ENCODE measurements at regions not wholly inside any gene's neighbourhood (a gene's known extent, or its start where the extent isn't known, plus 50 kb on each side); places are given as distances from the start of the nearest gene placed in this dataset.
"Not testable (repeated sequence)": the region's sequence is repeated elsewhere in the genome, so short reads cannot be mapped to it uniquely, and the experiment has no call there.

- intact Hi-C loops (cut with DNase I): no loop called here
- no peak for DNase-seq (ENCODE audit: low spot score)
- no peak for ATAC-seq
Measured at GRCh38 chr1:22196041-22196440, 53.1 kb upstream of the WNT4 start.

DNA sequence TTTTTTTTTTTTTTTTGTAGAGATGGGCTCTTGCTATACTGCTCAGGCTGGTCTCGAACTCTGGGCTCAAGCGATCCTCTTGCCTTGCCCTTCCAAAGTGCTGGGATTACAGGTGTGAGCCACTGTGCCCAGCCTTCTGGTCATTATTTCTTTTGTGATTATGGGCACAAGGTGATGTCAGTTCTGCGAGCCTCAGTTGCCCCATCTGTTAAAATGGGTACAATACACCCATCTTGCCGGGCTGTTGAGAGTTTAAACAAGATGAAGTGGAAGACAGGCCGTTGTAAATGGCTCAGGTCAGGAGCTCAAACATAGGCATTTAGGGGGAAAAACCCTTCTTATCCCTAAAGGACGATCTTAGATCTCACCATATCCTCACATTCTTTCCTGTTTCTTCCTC lies 53.7 kb upstream of the WNT4 start:
- ATAC-seq (no peak), DNase-seq (ENCODE audit: low spot score) (no peak)
- intact Hi-C loops (cut with DNase I): no loop called here

GRCh38 chr1:22197644-22198043 lies 54.7 kb upstream of the WNT4 start:
- DNase-seq (ENCODE audit: low spot score) (no peak), ATAC-seq (no peak)
- intact Hi-C loops (cut with DNase I): no loop called here

GRCh38 chr1:22201023-22201422 lies 58.1 kb upstream of the WNT4 start:
- ATAC-seq (no peak), DNase-seq (ENCODE audit: low spot score) (no peak)
- intact Hi-C loops (cut with DNase I): no loop called here

DNA sequence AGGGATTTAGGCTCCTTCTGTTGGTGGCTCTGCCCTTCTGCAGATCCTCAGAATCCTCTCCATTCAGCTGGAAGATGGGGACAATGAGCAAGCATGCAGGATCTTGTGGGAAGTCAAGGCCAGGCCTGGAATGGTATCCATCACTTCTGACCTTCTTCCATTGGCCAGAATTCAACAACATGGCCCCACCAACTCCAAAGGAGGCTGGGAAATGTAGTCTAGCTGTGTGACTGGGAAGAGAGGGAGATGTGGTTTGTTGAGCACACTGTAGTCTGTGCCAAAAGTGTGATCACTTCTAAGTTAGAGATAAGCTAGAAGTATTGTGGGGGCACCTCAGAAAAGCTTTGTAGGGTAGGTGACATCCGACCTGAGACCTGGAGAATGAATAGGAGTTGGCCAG lies 60.4 kb upstream of the WNT4 start:
- DNase-seq (ENCODE audit: low spot score) (peak; percentile 2), ATAC-seq (no peak)
- intact Hi-C loops (cut with DNase I): no loop called here

DNA sequence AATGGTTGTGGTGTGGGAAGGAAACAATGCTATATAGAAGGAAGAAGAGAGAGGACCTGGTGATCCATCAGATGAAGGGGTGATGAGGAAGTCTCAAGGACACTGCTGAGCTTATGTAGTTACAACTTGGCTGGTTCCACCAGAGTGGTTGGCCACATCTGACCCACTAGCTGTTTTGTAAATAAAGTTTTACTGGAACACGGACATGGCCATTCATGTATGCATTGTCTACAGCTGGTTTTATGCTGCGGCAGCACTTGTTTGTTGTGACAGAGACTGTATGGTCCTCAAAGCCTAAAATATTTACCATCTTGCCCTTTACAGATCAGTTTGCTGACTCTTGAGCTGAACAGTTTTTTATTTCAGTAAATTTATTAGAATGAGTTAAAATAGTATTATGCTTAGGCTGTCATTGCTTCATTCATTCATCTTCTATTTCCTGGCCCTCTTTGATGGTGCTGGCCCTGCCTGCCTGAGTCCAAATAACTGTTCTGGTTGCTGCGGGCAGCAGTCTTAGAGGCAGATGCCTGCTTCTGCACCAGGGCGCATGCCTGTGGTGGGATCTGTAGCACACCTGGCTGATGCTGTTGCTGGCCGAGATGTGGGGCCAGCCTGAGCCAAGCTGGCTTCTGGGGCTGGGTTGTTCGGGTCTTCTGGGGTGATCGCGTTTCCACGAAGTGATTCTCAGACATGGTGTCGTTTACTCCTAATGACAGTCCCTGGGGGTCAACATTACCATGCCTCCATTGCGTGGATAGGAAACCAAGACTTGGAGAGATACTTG lies 61.4 kb upstream of the WNT4 start:
- ATAC-seq (no peak), DNase-seq (ENCODE audit: low spot score) (peak; percentile 38)
- intact Hi-C loops (cut with DNase I): no loop called here

GRCh38 chr1:22204989-22205913 lies 62.4 kb upstream of the WNT4 start:
- peak; percentile 48 for ATAC-seq
- peak; percentile 57 for DNase-seq (ENCODE audit: low spot score)
- intact Hi-C loops (cut with DNase I): no loop called here

DNA sequence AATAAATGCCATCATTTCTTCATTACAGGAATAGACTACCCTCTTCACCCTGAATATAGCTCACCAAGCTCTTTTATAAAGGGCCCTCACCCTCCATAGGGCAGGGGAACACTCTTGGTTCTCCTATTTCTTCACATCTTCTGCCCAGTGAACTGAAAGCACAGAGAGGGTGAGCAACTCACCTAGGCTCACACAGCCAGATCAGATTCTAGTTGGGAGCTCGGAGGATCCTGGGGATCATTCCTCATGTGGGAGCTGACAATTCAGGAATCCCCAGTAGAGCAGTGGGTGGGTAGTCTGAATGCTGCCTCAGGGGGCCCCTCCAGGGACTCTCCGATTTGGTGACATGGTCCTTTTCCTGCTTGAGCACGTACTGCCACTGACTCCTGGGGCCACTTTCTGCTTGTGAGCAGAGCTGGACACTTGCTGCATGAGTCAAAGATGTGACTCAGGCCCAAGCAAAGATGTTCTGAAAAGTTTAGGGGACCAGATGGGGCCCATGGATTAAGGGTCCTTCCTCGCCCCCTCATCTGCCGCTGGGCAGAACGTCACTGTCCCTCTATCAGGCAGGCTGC lies 63.7 kb upstream of the WNT4 start:
- intact Hi-C loops (cut with DNase I): no loop called here
- ATAC-seq: no peak
- DNase-seq (ENCODE audit: low spot score): peak; percentile 19

DNA sequence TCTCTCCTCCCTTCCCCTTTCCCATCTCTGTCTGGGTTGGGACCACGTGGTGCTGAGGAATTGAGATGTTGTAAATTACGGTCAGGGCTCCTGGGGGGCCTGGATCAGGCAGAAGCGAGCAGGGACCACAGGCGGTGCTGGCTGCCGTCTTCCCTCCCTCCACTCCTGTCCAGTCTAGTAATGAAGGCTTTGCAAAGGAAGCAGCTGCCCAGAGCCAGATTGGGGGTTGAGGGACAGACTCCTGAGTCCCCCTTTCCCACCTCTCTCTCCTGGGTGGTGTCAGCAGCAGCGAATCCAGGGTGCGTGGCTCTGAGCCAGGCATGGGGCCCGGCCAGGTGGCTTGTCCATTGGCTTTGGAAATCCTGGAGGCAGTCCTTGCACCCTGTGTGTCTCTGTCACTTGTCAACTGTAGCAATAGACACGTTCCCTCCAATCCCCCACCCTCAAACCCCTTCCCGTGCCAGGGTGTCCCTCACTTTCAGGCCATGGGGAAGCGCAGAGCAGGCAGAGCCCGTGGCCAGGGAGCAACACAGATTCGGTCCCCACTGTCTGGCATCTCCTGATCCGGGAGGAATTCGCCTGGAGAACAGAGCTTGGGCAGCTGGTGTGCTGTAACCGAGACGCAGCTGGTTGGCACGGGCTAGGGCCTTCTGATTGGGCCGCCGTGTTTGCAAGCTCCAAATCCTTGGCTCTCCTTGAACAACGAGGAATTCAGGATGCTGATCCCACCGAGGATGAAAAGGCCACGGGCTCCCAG lies 64.8 kb upstream of the WNT4 start:
- DNase-seq (ENCODE audit: low spot score) (peak; percentile 46), ATAC-seq (no peak)
- intact Hi-C loops (cut with DNase I): no loop called here

DNA sequence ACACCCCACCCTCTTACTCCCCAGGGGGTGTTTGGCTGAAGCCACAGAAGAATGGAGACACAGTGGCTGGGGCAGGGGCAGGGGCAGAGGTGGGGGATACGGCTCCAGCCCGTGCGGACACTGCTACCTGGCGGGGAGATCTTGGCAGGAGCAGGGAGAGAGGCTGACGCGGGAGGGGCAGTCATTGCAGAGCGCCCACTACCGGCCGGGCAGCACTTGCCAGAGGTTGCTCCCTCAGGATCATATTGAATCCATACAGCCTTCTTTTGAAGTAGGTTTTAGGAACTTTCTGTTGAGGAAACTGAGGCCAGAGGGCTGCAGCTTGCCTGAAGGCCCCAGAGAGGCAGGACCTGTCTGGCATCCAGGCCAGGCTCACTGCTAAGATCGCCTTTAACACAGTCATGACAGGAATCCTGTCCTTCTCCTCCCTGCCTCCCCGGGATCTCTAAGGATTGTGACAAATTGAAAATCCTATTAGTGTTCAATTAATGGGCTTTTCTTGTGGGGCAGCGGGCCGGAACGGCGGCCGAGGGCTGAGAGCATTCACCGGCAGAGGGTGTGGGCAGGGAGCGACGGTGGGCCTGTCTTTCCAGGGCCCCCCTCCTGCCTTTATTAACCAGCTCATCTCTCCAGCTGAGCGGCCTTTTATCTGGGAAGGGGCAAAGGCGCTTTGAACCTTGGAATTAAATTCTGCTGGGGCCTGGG lies 65.5 kb upstream of the WNT4 start:
- ATAC-seq: no peak
- peak; percentile 42 for DNase-seq (ENCODE audit: low spot score)
- intact Hi-C loops (cut with DNase I): no loop called here

DNA sequence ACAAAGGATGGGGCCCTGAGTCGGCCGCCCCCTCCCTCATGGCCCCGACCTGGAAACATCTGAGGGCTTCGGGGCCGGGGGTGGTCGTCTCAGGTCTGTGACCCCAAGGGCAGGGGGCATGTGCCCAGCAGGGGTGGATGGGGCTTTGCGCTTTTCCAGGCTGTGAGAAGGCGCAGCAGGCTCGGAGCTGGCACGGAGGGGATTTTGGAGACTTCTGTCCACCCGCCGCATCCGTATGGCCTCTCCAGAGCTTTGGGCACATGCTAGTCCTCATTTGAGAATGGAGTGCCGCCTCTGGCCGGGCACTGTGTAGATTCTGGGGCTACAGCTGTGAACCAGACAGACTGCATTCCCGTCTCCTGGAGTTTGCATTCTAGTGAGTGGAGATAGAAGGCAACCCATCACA lies 66.1 kb upstream of the WNT4 start:
- intact Hi-C loops (cut with DNase I): no loop called here
- DNase-seq (ENCODE audit: low spot score) (peak; percentile 39), ATAC-seq (no peak)

DNA sequence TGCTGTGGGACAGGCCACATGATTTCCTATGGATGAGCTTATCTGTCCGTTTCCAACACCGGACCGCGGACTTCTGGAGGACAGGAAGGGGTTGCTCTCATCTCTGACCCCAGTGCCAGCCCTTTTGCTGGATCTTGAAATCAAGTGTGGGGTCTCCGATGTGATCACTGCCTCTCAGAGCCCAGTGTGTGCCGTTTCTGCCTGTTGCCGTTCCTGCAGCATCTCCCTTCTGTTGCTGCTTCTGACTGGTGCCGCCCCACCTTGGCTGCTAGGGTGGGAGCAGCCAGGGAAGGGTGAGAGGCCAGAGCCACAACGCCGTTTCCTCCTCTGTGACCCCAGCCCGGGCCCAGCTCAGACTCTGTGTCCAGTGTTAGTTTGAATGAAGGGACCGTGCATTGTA lies 67.3 kb upstream of the WNT4 start:
- intact Hi-C loops (cut with DNase I): no loop called here
- DNase-seq (ENCODE audit: low spot score) (peak; percentile 40), ATAC-seq (no peak)

GRCh38 chr1:22210636-22211035 lies 67.7 kb upstream of the WNT4 start:
- intact Hi-C loops (cut with DNase I): no loop called here
- DNase-seq (ENCODE audit: low spot score): peak; percentile 35
- no peak for ATAC-seq

DNA sequence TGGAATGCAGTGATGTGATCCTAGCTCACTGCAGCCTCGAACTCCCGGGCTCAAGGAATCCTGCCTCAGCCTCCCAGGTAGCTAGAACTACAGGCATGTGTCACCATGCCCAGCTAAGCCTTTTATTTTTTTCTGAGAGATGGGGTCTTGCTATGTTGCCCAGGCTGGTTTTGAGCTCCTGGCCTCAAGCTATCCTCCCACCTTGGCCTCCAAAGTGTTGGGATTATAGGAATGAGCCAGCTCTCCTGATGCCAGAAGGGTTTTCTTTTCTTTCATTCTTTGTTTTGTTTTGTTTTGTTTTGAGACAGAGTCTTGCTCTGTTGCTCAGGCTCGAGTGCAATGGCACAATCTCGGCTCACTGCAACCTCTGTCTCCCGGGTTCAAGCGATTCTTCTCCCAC lies 68.6 kb upstream of the WNT4 start:
- intact Hi-C loops (cut with DNase I); ATAC-seq: not testable (repeated sequence)
- DNase-seq (ENCODE audit: low spot score): peak; percentile 3

DNA sequence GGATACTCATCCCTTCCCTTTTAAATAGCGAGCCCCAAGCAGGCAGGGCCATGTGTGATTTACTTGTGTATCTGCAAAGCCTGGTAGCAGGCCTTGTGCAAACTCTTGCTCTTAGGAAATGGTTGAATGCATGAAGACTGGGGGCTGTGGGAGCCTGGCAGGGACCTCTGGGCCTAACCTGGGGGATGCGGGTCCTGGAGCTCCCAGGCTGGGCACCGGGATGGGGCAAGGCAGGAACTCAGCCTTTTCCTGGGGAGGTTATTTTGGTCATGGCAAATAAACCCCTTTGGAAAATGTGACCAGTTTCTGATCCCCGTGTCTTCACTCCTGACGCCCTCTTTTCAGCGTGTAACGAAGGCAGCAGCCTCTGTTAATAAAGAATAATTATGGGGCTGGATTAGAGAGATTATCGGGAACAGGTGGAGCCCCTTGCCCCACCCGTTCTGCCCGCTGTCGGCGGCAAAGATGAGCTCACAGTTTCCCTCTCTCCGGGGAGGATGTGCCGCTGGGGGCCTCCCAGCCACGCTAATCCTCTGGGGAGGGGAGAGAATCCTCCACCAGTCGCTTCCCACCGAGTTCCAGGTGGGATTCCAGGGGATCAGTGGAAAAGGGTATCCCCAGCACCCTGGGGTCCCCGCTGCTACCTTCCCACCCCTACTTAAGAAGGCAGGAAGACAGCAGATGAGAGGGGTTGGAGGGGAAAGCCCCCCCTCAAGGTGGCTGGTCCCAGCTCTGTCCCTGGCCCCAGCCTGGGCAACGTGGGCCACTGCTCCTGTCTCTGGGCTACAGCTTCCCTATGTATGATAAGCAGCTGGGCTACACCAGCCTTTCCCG lies 69.7 kb upstream of the WNT4 start:
- ATAC-seq: no peak
- intact Hi-C loops (cut with DNase I): no loop called here
- DNase-seq (ENCODE audit: low spot score): peak; percentile 36

- no peak for ATAC-seq
Measured at GRCh38 chr1:22216210-22216883, 73.5 kb upstream of the WNT4 start.

DNA sequence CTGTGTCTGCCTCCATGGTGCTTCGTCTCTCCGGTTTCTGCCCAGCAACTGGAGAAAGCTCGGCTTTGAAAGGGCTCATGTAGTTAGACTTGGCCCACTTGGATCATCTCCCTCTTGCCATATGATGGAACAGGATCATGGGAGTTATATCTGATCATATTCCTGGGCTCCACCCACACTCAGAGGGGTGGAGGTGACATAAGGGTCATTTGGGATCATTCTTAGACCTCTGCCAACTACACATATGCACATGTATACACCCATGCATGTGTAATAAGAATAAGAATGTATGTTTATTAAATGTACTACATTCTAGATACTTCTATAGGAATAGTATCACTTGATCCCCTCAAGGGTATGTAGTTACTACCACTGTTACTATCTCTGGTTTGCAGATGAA lies 74.1 kb upstream of the WNT4 start:
- no peak for ATAC-seq
- DNase-seq (ENCODE audit: low spot score): no peak
- intact Hi-C loops (cut with DNase I): no loop called here

More at GRCh38 chr1:22216210-22216883, 73.5 kb upstream of the WNT4 start:
- DNase-seq (ENCODE audit: low spot score): no peak
- intact Hi-C loops (cut with DNase I): no loop called here
